ENCODE measurements at regions not wholly inside any gene's neighbourhood (a gene's known extent, or its start where the extent isn't known, plus 50 kb on each side); places are given as distances from the start of the nearest gene placed in this dataset.

DNA sequence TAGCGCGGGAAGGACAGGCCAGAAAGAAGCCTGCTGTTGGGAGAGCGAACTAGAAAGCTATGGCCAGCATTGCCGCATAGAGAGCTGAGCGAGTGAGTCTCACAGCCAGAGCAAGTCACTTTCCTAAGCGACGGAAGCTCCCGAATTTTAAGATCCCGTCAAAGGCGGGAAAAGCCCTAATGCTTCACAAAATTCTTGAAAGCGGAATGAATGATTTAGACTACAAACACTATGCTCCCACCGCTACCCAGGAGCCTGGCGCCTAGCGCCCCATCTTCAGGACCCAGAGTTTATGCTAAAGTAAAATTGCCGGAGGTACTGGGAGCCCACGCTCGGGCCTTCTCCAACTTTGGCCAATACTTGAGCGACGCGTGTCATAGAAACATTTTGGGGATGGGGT, 409.9 kb upstream of the ESRRG start:
- TF ChIP-seq CTCF (IDR thresholded peaks at IDR 0.05 in 4 of 5, conservative IDR thresholded peaks at IDR 0.05 in 1 of 5) (no peak), POLR2A (IDR thresholded peaks at IDR 0.05) (no peak)
